IPS-NIHi7 (cell line): ENCODE measurements at regions not wholly inside any gene's neighbourhood (a gene's known extent, or its start where the extent isn't known, plus 50 kb on each side); places are given as distances from the start of the nearest gene placed in this dataset.
"Not testable (repeated sequence)": the region's sequence is repeated elsewhere in the genome, so short reads cannot be mapped to it uniquely, and the experiment has no call there.

Source experiments
- DNase-seq: peaks from one replicate; pipeline ENCODE4 v3.0.0; 2012; ENCODE audit warnings: mixed read lengths; ENCODE audit errors: extremely low spot score

DNA sequence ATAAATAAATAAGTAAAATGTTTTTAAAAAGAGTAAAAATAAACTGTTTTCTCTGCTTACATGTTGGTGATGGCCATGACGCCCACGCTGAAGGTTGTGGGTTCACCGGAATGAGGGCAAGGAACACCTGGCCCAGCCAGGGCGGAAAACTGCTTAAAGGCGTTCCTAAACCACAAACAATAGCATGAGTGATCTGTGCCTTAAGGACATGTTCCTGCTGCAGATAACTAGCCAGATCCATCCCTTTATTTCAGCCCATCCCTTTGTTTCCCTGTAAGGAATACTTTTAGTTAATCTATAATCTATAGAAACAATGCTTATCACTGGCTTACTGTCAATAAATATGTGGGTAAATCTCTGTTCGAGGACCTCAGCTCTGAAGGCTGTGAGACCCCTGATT, 63.3 kb upstream of the CEP78 start:
- DNase-seq: not testable (repeated sequence)

DNA sequence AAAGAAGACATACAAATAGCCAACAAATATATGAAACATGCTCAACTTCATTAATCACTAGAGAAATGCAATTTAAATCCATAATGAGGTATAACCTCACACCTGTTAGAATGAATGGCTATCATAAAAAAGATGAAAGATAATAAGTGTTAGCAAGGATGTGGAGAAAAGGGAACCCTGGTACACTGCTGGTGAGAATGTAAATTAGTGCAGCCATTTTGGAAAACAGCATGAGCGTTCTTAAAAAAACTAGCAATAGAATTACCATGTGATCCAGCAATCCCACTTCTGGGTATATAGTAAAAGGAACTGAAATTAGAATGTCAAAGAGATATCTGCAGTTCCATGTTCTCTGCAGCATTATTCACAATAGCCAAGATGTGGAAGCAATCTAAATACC, 64.2 kb upstream of the CEP78 start:
- DNase-seq: no peak

DNA sequence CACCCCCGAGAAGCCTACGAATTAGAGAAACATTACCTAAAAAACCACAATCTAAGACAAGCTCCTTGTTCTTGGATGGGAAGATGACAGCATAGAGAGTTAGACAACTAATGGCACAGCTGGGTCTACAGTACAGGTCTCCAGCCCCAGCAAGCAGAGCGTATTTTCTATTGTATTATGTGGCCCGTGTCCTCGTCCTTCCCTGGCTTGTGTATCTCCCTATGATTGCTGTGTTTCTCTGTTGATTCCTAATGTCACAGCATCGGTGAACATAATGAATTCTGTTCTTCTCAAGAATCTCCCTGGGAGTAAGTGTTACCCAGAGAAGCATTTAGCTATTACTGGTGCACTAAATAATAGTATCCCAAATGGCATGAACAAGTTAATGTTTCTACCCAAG, 66.8 kb upstream of the CEP78 start:
- no peak for DNase-seq

DNA sequence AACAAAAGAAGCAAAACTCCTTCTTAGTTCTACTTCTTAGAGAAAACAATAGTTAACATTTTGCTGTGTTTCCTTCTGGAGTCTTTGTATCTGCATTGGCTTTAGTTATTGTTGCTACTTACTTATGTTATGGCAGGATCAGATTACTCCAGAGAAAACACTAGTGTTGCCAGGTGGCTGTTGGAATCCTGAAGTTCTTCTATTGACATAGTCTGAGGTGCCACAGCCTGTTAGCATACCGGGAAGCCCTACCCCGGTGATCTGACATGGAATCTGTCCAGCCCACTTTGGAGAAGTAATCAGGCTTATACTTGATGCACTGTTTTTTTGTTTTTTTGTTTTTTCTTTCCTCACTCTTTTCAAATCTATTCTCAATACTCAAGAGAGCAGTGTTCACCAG, 68.5 kb upstream of the CEP78 start:
- DNase-seq: no peak

DNA sequence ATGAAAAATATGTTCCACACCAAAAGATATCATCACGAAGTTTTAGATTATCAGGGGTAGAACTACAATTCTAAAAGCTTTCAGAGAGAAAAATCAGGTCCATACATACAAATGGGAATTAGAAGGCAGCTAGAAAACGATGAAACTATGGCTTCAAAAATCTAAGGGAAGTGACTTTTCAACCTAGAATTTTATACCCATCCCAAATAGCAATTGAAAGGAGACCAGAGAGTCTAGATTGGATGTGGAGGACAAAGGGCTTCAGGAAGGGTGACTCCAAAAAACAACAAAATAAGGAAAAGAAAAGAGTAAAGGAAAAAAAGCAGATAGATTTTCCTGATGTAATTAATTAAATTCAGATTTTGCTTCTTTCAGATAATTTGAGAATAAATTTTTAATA, 72.0 kb upstream of the CEP78 start:
- no peak for DNase-seq

DNA sequence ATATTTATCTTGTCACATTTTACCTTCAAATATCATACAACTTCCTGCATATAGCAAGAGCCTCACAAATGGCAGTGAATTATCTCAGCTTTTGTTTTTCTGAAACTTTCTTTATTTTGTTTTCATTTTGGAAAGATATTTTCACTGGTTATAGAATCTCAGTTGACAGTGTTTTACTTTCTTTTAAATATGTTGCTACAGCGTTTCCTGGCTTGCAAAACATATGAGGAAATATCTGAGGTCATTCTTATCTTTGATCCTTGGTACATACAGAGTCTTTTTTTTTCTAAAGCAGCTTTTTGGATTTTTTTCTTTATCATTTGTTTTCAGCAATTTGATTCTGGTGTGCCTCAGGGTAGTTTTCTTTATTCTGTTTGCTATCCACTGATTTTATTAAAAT, 77.6 kb upstream of the CEP78 start:
- DNase-seq: no peak

DNA sequence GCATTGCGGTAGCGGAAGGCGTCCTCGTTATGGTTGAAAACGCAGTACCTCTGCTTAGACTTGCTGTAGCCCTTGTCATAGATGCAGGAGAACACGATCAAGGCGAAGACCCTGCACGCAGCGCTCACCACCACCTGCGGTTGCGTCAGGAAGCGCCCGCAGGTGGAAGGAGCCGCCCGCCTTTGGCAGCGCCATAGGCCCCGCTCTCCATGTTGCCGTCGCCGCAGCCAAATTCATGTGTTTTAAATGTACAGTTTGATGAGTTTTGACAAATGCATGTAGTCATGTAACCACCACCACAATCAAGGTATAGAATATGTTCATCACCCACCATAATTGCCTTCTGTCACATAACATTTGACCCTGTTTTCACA, 84.9 kb upstream of the CEP78 start:
- DNase-seq: no peak

DNA sequence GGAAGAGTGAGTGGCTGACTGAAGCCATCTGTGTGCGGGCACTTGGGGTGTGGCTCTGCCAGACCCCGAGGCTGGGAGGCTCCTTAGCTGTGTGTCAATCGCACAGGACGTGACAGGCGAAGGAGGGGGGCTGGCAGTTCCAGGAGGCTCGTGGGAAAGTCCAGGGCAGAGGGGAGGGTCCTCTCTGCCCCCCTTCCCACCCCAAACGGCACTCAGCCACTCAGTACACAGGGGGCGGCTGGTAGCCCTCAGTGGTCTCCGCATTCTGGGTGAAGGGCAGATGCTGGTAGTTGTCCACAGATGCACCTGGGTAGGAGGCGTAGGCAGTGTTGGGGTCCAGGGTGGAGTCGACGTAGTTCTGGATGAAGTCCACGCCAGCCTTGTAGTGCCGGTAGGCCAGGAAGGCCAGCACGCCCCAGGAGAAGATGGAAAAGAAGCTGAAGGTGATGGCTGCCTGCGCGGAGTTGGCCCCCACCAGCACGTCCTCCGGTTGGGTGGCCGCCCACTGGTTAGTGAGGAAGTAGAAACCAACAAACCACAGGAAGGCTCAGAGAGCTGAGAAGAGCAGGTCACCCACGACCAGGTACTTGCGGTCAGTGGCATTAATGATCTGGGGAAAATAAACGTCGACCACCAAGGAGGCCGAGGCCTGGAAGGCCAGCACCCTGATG, 85.4 kb upstream of the CEP78 start:
- no peak for DNase-seq

DNA sequence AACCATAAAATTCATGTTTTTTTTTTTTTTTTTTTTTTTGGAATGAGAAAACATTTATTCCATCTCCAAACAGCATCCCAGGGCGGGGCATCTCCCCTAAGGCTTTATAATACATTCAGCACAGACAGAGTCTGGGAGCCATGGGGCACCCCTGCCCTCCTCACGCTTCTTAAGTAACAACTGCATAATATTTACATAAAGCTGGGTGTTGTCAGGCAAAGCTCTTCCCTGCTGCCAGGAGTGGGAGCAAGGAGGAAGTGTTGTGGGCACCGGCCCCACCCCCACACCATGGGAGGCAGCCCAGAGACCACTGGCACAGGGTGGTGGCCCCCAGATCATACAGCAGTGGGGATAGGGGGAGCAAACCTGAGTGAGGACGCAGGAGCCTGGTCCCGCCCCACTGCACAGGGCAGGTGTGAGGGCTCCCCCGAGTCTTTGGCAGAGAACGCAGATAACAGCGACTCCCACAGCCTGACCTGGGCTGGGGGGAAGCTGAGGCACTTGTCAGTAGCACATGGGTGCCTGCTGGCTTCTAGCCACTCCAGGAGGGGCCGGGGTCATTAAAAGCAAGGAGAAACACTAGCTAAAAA, 86.1 kb upstream of the CEP78 start:
- DNase-seq: no peak

DNA sequence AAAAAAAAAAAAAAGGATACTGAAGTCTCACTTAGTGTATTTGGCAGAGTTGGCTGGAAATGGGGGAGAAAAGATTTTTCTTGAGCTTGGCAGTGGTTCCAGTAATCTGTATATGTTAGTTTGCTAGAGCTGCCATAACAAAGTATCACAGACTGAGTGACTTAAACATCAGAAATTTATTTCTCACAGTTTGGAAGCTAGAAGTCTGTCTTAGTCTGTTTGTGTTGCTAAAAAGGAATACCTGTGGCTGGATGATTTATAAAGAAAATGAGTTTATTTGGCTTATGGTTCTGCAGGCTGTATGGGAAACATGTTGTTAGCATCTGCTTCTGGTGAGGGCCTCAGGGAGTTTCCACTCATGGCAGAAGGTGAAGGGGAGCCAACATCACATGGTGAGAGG, 89.6 kb upstream of the CEP78 start:
- no peak for DNase-seq

DNA sequence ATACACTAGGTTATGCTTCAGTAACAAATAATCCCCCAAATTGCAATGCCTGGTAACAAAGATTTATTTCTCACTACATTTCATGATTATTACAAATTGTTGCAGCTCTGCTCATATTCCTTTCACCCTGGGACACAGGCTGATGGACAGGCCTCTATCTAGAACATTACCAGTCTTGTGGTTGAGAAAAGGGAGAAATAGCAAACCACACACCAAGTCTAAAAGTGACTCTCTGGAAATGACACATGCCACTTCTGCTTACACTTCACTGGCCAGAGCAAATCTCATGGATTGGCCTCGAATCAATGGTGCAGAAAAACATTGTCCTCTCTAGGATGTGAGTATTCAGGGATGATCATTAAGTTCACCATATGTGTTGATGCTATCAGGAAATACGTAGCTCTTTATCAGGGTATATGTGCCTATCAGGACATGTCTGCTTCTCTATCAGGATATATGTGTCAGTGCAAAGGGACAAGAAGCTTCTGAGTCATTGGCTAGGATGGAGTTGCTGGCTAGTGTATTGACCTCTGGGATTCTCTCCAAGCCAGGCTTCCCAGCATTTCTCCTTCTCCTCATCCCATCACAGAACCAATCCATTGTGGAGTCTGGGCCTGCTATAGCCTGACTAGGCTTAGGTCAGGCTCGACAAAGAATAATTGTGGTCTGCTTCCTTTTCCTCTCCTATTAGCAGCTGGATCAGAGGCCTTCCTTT, 91.1 kb upstream of the CEP78 start:
- no peak for DNase-seq

DNA sequence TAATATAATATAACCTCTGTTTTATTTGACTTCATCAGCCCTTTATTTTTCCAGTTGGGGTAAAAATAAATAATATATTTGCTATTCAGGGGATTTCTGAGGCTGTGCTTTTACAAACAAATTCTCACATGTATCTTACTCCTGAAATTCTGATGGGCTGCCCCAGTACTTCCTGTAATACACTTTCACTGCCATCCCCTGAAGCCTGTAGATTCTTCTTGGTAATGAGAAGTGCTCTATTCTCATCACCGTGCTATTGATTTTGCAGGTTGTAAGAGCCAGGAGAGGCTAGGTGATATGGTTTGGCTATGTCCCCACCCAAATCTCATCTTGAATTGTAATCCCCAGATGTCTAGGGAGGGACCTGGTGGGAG, 91.9 kb upstream of the CEP78 start:
- DNase-seq: no peak

DNA sequence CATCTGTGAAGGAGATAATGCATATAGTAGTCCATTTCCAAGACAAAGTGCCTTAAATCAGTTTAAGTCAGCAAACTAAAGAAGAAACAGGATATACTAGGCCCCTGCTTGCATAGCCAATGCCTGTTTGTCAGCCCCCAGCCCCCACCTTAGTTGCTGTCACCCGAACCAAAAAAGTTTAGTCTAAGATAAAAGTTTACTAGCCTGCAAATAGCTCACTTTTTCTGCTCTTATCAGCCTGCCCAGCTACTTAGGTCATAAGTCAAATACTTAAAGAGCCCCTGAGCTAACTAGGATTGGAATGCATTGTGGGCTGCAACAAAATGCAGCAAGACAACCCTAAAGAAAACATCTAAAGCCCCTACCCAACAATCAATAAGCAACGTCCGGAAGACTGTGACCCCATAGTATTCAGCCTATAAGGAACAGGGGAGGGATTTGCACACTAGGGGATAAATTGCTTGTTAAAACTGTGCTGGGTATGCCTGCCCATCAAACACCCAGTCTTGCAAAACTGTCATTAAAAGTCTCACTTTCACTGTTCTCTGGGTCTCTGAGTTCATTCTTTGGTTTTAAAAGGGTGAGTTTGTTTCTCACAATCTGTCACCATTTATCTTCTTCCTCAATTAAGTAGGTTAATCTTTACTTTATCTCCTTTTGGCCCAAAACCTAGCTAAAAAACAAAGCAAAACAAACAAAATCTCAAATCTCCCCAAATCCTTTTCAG, 92.4 kb upstream of the CEP78 start:
- no peak for DNase-seq

DNA sequence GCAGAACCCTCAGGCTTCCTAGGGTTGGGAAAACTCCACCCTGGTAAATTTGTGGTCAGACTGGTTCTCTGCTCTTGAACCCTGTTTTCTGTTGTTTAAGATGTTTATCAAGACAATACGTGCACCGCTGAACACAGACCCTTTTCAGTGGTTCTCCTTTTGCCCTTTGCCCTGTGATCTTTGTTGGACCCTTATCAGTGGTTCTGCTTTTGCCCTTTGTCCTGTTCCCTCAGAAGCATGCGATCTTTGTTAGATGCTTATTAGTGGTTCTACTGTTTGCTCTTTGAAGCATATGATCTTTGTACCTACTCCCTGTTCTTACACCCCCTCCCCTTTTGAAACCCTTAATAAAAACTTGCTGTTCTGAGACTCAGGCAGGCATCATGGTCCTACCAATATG, 93.6 kb upstream of the CEP78 start:
- DNase-seq: not testable (repeated sequence)

DNA sequence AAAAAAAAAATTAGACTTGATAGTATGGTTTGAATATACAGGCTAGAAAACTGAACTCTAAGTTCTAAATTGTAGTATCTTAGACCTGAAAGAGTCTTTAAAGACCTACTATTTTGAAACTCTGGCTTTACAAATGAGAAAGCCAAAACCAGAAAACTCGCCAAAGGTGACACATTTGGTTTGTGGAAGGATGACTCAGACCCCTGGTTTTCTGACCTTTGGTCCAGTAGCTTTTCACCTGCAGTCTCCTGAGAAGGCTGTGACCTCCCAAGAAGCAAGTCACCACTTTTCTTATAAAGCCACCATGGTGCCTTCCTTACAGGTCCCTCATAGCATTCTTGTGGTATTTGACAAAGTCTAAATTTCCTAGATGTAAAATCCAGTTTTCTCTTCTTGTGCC, 102.1 kb upstream of the CEP78 start:
- no peak for DNase-seq

DNA sequence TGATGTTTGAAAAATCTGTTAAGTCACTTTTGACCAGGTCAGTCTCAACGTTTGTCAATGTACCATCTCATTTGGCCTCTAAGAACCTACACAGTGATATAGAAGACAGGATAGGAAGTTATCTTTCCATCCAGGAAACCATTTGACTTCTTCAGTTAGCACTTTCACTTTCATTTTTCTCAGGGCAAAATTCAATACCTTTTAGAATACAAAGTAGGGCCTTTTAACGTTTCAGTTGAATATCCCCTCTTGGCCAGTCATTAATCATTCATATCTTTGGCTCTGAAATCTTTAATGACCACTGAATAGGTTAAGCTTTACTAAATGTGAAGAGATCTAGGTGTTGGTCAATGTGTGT, 101.1 kb upstream of the GNAQ start:
- DNase-seq: no peak

DNA sequence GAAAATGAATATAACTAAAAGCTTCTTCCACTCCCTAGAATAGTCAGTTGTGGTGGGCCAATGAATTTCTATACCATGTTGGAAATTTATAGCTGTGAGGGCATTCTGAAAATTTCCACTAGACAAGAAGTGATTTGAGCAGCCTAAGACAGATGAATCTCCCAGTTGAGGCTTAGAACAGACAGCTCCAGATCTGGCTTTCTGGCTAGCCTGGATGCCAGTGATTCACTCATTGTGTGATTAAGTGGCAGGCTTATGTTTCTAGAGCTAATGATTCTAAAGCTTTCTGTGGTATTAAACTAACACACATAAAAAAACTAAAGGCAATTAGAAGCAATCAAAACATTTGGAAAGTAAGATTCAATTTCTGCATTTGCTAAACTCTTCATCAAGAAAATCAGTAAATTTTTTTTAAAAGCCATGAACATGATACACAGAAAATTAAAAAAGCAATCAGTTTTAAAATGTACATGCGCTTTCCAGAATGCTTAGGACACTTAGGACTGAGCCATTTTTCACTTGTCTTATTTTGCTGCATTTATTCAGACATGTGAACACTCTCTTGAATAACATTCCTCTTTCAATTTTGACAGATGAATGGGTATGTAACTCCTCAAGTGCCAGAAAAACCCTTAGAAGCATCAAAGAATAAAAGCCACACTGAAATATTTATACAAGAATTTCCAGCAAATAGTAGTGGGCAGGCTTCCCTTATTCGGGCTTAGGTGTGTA, 100.5 kb upstream of the GNAQ start:
- DNase-seq: no peak

DNA sequence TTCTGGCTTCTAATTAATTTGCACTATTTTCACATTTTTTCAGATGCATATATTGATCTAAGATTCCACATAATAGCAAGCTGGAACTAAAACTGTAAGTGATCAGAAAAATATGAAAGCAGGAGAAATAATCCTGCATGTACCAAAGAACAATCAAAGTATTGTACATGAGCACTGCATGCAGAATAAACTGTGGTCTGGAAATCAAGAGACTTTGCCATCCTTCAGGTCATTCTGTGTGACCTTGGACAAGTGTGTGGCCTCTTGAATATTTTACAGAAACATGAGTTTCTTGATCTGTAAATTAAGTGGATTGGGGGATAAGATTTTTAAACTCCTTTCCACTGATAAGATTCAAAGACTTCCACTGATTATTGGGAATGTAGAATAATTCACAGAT, 99.2 kb upstream of the GNAQ start:
- DNase-seq: no peak

DNA sequence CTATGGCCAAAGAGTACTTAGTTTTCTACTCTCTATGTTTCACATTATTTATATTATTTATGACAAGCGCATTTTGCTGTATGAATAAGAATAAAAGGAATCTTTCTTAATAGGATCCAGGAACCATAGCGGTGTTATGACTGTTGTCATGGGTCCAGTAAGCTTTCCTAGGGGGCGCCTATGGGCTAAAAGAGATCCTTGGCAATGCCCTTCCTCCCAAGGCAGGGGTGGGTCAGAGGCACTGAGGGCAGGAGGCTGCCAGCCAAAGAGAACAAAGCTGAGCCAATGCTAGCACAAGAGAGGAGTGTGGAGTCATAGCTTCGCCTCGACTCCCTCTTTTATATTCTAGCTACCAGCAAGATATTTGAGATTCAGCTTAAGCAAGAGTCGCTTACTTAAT, 98.4 kb upstream of the GNAQ start:
- peak; percentile 87 for DNase-seq

DNA sequence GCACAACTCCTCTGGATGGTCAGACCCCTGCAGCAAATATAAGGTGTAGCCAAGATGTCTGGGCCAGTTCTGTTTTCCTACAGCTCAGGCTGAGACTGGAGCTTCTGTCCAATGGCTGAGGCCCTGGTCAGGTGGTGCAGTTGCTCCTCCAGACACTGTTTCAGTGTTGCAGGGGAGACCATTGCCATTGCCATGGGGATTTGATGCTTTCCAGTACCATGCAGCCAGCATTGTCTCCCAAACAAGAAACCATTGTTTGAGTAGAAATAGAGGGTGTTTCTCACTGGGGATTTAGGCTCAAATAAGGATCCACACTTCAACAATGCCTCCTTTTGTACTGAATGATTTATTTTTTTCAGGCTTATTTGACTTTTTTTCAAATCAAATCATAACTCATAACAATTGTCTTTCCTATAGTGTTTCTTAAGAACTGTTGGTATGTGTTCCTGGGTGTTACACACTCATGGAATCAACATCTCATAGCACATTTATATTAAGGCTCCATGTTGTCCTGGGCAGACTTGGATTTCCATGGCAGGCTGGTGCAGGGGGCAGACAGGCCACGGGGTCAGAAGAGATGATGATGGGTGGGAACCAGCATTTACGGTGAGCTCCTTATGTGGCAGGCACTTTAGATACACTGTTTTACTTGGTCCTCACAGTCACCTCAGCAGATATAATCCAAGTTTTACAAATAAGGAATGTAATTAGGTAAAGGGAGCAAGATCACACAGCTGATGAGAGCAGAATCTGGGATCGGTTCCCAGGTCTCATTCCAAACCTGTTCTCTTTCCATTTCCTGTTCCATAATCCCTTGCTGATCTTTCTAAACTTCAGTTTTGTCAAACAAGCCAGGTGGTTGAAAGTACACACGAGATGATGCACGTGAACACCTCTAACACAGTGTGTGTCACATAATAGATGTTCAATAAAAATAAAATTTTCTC, 95.9 kb upstream of the GNAQ start:
- no peak for DNase-seq

DNA sequence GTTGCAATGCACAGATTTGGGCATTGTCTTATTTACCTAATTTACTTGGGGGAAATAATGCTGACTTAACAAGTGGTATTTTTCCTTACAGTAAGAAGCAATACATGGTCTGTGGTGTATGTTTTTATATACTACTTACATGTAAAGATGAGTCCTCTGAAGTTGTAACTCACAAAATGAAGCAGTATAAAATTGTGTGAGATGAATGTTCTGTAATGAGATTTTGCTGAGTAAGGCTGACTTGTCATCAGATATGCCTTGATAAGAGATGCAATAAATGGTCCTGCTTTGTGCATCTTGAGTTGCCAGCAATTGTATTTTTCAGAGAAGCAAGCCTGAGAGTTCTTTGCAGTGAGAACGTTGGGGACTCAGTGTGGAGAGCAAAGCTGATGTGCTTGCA, 92.2 kb upstream of the GNAQ start:
- DNase-seq: no peak
